ENCODE measurements at regions not wholly inside any gene's neighbourhood (a gene's known extent, or its start where the extent isn't known, plus 50 kb on each side); places are given as distances from the start of the nearest gene placed in this dataset.

DNA sequence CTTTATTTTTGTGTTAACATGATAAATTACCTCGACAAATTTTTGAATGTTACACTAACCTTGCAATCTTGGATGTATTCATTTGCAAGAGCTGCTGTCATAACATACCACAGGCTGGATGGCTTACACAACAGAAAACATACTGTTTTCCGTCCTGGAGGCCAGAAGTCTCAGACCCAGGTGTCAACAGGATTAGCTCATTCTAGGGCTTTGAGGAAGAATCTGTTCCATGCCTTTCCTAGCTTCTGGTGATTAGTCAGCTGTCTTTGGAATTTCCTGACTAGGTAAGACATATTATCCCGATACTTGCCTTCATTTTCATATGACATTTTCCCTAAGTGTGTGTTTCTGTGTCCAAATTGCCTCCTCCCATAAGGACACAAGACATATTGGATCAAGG lies 188.6 kb upstream of the CDH19 start:
- TF ChIP-seq, protein P1, sequence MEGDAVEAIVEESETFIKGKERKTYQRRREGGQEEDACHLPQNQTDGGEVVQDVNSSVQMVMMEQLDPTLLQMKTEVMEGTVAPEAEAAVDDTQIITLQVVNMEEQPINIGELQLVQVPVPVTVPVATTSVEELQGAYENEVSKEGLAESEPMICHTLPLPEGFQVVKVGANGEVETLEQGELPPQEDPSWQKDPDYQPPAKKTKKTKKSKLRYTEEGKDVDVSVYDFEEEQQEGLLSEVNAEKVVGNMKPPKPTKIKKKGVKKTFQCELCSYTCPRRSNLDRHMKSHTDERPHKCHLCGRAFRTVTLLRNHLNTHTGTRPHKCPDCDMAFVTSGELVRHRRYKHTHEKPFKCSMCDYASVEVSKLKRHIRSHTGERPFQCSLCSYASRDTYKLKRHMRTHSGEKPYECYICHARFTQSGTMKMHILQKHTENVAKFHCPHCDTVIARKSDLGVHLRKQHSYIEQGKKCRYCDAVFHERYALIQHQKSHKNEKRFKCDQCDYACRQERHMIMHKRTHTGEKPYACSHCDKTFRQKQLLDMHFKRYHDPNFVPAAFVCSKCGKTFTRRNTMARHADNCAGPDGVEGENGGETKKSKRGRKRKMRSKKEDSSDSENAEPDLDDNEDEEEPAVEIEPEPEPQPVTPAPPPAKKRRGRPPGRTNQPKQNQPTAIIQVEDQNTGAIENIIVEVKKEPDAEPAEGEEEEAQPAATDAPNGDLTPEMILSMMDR (IDR thresholded peaks at IDR 0.05; ENCODE audit: control extremely low read depth in 1 of 3, insufficient read depth in 1 of 3, low read depth in 1 of 3, low read length in 3 of 3) = no peak
- TF ChIP-seq EZH2 (IDR thresholded peaks at IDR 0.05; ENCODE audit: low read depth, low read length, severe bottlenecking) = no peak
- TF ChIP-seq HDAC2 (IDR thresholded peaks at IDR 0.05; ENCODE audit: borderline replicate concordance in 1 of 2, low read depth in 2 of 2, low read length in 2 of 2) = no peak
- no peak for TF ChIP-seq POLR2A (IDR thresholded peaks at IDR 0.05; ENCODE audit: control extremely low read depth in 1 of 2, low read depth in 2 of 2, low read length in 2 of 2)

All from H1 (cell line).